CD4-positive, alpha-beta T cell treated with Interleukin-17A for 1 hour (primary cell): ENCODE measurements at regions not wholly inside any gene's neighbourhood (a gene's known extent, or its start where the extent isn't known, plus 50 kb on each side); places are given as distances from the start of the nearest gene placed in this dataset.
"Not testable (repeated sequence)": the region's sequence is repeated elsewhere in the genome, so short reads cannot be mapped to it uniquely, and the experiment has no call there.

Experiments
- DNase-seq: peaks from one replicate; pipeline ENCODE4 v3.0.0-alpha.2; 2020

DNA sequence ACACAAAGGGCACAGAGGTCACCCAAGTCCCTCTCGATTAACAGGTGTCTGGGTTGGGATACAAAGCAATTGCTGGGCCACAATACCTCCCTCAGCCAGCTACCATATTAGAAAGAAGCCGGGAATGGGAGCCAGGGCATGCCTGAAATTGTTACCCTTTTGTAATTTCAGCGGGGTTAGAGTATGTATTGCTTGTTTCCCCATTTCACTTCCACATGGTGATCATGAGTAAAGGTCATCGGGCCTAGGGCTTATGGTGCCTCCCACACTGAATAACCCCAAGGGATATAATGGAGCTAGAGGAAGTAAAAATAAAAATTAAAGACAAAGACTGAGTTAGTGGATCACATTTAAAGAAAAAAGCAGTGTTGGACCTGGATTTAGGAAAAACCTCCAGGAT lies 437.2 kb upstream of the KLHL29 start:
- DNase-seq: no peak

DNA sequence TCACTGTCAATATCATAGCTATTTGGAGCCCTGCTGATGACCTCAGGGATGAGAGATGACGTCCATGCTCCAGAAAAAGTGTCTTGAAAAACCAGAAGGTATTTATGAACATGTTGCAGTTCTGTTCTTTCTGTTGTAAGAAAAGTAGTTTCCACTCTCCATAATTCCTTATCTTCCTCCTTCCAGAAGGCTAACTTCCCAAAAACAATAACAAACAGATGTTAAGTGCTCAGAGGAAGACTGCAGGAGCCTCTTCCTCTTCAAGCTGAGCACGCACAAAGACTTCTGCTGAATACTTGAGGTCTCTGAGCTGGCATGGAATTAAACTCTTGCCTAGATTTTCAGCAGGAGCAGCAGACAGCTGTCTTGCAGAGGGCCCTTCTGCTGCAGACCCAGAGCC lies 434.5 kb upstream of the KLHL29 start:
- DNase-seq: no peak

DNA sequence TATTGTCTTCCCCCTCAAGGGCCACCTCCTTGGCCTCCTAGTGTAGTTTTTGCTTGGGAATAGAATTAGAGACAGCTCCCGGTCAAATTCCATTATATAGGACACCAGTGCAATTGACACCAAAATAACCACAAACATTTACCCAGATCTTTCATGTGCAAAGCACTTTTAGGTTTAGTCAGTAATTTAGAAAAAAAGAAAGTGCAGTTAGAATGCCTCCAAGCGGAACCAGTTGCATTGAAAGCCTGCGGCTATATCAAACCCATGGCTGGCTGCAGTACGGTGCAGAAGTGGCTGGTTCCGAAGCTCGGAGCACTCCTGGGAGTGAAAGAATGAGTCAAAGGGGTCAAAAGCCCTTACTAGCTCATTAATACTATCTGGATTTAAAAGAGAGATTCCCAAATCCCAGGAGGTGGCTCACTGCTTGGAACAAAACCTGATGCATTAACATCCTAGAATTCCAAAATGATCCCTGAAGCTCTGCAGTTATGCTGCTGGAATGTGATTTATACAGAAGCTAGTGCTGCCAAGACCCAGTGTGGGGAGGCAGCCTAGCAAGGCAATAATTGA lies 432.2 kb upstream of the KLHL29 start:
- DNase-seq: no peak

DNA sequence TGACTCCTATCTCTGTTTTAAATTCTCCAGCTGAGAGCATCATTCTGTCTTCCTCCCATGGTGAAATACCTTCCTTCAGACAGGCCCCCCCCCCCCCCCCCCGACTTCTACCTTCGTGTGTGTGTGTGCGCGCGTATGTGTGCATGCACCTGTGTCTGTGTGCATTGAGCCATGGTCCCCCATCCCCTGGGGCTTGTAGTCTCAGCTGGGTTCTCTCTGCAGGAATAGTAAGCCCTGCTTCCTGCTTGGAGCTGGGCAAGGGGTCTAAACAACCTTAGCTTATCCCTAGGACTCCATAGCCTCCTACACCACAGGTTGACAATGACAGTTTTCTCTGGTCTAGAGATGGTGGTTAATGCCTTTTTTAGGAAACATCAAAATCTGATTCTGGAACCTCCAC lies 427.5 kb upstream of the KLHL29 start:
- no peak for DNase-seq

DNA sequence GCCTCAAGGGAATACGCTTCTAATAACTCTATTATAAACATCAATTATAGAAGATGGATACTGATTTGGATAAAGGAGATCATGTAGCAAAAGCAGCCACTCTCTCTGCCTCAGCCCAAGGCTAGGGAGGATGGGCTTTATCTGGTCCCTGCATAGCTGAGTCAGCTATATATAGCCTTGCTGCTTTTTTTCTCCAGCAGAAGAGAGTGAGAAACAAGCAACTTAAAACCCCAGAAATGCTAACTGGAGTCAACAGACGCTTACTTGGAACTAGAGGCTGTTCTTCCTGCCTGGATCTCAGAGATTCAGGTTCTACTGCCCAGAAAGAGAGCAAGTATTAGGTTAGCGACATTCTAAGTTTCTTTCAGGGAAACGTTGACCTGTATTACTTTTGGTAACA lies 426.7 kb upstream of the KLHL29 start:
- no peak for DNase-seq

DNA sequence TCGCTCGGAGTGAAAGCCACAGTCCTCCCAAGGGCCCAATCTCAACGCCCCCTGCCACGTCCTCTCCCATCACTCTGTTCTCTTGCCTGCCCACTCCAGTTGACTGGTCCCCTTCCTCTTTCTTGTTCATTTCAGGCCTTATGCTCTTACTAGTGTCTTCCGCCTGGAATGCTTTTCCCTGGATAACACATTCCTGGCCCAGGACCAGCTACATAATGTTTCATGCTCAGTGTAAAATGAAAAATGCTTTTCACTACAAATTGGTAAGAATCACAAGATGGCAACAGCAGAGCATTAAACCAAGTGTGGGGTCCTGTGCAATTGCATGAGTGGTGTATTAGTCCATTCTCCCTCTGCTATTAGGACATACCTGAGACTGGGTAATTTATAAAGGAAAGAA lies 417.2 kb upstream of the KLHL29 start:
- DNase-seq: no peak

DNA sequence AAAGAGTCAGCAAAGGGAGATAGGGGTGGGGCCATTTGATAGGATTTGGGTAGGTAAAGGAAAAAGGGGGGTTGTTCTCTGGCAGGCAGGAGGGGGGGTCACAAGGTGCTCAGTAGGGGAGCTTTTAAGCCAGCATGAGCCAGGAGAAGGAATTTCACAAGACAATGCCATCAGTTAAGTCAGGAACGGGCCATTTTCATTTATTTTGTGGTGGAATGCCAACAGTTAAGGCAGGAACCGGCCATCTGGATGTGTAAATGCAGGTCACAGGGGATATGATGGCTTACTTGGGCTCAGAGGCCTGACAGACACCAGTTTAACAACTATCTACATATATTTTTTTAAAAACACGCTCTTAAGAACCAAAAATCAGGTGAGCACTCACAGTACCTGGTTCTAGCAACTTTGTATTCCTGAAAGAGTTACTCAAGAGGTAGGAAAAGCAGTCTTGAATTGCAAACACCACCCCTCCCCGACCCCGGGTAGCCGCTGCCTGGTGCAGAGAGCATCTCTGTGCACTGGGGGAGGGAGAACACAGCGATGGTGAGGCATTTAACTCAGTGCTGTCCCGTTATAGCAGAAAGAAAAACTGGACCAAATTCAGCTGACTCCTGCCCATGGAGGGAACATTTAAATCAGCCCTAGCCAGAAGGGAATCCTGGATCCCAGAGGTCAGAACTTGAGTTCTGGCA lies 414.5 kb upstream of the KLHL29 start:
- DNase-seq: no peak

DNA sequence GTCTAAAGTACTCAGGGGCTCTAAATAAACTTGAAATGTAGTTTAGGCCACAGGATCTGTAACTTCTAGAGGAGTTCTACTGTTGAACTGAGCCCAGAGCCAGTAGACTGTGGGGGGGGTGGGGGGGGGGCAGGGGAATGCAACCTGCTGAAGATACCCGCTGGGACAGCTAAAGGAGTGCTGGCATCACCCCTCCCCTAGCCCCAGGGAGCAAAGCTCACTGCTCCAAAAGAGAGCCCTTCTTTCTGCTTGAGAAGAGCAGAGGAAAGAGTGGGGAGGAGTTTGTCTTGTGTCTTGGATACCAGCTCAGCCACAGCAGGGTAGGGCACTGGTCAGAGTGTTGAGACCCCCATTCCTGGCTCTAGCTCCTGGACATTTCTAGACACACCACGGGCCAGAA lies 414.0 kb upstream of the KLHL29 start:
- no peak for DNase-seq

DNA sequence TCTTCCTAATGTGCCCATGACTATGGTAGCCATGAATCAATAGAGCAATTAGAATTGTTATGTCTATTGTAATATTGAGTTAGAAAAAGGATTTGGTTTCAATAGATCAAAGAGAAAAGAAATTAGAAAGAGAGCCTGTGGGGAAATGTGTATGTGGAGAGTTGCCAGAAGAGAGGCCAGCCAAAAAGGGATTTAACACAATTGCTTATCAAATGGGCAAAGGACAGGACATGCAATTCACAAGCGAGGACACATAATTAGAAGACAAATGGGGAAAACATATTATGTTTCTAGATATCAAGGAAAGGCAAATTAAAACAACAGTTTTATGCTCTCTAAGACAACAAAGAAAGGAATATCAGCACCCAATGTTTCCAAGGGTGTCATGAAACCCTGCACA lies 403.2 kb upstream of the KLHL29 start:
- DNase-seq: no peak

DNA sequence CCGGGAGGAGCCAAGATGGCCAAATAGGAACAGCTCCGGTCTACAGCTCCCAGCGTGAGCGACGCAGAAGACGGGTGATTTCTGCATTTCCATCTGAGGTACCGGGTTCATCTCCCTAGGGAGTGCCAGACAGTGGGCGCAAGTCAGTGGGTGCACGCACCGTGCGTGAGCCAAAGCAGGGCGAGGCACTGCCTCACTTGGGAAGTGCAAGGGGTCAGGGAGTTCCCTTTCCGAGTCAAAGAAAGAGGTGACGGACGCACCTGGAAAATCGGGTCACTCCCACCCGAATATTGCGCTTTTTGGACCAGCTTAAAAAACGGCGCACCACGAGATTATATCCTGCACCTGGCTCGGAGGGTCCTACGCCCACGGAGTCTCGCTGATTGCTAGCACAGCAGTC lies 400.8 kb upstream of the KLHL29 start:
- not testable (repeated sequence) for DNase-seq

DNA sequence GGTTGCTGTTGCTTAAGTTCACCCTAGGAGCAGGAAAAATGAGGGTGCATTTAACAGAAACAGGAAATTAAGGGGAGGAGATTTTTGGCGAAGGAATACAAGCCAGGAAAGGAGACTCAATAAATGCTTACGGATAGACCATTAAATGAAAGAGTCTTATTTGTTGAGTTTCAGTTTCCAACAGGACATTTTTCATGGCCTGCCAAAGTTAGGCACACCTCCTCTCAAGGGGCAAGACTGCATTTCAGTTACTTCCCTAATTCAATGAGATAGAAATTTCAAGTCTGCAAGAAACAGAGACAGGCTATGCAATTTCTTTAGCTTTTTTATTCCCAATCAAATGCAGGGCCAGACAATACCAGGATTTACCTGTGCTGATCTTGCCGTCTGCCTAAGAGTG lies 394.7 kb upstream of the KLHL29 start:
- no peak for DNase-seq

DNA sequence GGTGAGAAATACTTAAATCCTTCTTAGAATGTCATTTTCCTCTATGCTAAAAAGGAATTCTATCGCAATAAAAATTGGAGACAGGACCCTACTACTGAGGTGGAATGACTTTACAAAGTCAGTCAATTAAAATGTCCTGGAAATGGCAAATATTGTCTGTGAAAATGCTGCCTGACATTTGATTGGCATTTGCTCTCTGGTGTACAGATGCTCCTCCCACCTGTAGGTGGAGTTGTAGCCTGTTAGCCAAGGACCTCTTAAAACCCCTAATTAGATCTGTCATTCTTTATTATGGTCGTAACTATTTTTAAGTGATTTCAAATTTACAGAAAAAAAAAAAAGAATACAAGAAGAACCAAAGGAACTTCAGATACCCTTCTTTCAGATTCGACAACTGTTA lies 393.1 kb upstream of the KLHL29 start:
- no peak for DNase-seq

DNA sequence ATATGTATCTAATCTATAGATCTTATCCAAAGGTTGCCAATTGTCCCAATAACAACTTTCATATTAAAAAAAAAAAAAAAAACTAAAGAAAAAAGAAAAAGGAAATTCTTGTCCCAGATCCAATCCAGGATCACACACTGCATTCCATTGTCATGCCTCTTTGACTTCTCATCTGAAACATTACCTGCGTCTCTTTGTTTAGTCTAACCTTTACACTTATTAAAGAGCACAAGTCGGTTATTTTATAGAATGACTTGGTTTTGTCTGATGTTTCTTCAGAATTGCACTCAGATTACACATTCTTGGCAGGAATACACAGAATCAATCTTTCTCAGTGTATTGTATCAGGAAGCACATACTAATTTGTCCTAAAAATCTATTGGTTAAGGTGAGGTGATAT lies 392.5 kb upstream of the KLHL29 start:
- no peak for DNase-seq

DNA sequence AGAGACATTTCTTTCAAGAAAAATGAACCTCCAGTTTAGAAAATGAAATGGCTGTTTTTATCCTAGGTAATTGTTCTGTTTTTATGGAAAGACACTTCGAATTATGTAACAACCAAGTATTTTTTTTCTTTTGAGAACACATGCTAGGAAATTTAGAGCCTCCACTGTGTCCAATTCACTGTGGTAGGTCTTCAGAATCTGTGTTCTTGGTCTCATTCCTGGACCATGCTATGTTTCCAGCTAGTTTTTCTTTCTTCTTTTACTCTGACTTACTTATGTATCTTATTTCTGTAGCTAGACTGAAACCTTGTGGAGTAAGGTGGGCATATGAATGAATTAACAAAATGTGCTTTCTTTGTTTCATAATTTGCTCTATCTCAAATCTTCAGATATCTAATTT lies 391.7 kb upstream of the KLHL29 start:
- DNase-seq: no peak

DNA sequence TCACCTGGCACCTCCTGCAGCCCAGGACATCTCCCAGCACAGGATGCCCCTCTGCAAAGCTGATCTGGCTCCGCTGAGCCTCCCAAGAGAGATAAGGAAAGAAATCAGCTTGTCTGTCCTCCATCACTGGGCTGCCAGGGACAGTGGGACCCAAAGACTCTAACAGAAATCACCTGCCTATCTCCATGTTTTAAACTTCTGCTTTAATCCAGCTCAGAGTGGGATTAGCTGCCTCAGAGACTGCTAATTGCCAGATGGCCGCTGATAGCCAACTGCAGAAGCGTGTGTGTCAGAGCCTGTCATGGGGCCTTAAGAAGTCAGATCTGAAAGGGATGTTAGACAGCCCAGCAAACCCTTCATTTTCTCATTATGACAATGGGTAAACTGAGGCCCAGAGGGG lies 389.4 kb upstream of the KLHL29 start:
- DNase-seq: no peak

DNA sequence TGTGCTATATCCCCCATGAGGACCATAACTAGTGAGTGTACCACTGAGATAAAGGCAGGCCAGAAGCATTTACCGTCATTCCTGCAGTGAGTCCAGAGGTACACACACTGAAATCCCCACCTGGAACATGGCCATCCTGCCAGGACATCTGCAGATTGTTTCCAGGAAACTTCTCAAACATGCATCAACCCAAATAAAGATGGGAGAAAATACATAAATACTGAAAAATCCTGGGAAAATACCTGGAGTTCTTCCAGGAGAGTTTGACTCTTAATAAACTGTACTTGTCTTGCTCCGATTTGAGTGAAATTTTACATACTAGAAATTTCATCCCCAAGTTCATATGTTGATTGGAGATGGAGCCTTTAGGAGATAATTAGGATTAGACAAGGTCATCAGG lies 388.1 kb upstream of the KLHL29 start:
- DNase-seq: no peak

DNA sequence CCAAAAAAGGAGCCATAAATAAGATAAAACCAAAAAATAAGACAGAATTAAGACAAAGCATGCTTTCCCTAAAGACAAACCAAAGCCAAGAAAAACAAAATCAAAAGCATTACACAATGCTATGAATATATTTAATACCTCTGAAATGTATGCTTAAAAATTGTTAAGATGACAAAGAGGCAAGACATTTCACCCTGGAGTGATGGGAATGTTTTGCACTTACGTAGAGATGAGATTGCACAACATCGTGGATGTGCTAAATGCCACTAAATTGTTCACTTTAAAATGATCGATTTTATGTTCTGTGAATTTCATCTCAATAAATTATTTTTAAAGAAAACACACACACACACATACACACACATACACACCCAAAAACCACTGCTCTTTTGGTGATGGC lies 386.6 kb upstream of the KLHL29 start:
- no peak for DNase-seq

DNA sequence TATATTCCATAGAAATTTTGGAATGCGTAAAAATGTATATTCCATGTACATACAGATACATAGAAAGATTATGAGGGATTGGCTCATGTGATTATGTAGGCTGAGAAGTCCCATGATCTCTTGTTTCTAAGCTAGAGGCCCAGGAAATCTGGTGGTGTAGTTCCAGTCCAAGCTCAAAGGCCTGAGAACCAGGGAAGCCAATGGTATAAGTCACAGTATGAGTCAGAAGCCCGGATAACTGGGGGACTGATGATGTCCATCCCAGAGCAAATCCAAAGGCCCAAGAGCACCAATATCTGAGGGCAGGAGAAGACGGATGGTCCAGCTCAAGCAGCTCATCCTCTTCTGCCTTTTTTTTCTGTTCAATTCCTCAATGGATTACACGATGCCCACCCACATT lies 385.0 kb upstream of the KLHL29 start:
- no peak for DNase-seq

DNA sequence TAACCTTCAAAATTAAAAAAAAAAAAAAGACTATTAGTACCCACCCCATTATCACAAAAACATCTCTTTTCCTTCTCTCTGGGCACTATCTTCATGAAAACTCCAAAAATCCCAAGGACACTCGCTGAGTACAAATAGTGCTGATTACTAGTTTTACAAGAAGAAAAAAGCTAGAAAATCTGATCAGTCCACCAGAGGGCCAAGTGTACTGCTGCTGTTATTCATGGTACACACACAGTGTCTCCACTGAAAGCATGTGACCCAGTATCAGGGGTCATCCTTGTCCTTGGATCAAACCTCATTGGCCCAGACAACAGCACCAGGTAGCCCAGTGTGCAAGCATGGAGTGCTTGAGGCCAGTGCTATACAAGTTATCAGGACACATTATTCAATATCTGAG lies 382.7 kb upstream of the KLHL29 start:
- DNase-seq: no peak

DNA sequence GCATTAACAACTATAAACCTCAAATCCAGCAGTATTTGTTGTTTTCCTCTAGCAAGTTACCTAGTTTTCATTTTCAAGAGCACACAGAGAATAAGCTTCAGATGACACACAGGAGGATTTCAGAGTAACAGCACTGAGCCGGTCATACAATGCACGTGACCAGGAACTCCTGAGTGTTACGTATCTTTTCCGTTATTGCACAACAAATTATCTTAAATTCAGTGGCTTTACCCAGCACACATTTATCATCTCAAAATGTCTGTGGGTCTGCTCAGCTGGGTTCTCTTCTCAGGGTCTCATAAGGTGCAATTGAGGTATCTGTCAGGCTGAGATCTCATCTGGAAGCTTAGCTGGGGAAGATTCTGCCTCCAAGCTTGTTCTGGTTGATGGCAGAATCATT lies 379.5 kb upstream of the KLHL29 start:
- no peak for DNase-seq

DNA sequence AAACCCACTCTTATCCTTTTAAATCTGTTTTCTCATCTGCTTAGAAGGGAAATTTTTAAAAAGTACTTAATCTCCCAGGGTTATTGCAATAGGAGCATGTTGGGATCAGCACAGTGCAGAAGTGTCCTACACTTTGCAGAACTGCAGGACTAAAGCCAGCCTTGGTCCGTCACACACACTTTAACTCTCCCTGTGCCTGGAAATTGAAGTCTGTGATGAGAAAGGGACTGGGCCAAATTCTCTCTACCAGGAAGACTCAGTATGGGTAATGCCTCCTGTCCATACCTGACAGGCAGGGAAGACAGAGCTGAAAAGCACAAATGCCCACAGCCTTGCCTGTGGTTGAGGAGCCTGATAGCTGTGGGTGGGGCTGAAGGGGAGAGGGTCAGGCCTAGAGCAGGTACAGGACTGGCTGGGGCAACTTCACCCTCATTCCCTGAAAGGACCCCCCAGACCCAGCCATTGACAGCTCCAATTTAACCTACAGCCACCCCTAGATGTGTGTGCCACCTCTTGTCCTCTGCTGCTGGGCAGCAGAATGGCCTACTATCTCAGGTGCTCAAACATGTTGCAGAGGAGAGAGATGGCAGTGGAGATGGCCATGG lies 377.2 kb upstream of the KLHL29 start:
- DNase-seq: no peak

DNA sequence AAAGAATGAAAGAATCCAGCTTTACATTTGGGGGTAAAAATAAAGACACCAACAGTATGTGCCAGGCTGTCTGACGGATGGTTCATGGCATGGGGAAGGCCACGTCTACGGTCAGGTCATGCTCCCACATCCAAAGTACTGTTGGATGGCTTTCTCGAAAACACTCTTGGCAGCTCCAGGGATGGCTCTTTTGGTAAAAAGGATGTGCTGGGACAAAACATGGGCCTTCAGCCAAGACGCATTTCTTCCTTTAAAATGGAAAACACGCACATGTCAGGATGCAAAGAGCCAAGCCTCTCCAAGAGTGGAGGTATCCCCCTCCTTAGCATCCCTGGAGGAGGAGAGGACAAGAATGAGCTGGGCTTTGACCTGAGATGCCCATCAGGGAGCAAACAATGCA lies 376.5 kb upstream of the KLHL29 start:
- no peak for DNase-seq

DNA sequence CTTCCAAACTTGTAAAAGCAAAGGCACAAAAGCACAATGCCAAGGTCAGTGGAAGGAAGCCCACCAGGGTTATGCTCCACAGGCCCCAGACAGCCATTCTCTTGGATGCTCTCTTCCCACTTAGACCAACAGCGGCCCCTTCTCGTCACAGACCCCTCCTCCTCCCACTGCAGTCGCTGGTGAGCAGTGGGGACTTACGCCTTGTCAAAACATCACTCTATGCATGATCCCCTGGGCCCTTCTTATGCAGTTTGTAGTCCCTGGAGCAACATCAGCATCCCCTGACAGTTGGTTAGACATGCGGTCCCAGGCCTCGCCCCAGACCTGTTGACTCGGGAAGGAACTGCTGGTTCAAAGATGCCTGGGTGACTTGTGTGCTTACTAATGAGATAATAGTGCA lies 376.0 kb upstream of the KLHL29 start:
- DNase-seq: no peak

DNA sequence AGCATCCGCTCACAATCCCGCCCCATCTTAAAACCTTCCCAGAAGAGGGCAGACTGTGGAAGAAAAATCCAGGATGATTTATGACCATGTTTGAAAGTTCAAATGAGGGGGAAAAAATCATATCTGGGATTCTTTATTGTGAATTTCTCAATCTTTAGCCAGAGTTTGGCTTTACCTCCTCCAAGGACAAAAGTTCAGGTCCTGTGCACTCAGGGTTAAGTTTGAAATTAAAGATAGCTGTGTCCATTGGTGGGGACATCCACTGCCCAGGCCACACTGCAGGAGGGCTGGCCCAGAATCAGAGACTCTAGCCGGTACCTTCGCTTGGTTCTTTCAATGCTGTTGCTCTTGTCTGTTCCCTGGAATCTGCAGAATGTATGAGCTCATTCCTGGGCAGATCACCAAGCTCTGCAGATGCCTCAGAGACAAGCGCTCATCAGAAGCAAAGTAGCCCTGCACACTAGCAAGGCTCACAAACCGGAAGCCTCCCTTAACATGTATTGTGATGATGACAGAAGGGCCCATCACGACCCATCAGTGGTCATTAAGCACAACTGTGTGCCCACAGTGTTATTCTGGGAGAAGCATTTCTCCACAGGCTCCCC lies 375.3 kb upstream of the KLHL29 start:
- DNase-seq: no peak

DNA sequence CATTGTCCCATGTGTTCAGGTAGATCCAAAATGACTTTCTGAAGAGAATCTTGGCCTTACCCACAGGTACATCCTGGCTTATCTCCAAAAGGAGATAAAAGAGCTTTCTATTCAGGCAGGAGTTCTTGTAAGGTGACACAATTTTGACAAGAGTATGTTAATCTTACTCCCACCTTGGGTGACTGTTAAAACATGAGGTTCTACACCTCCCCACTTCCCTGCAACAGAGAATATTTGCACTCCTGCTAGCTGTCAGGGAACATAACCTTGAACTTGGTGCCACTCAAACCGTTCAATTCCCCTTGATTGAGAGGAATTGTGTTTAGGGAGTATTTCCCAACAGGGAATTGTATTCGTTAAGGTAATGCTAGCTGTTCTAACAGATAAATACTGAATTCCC lies 372.5 kb upstream of the KLHL29 start:
- no peak for DNase-seq
